ENCODE measurements at regions not wholly inside any gene's neighbourhood (a gene's known extent, or its start where the extent isn't known, plus 50 kb on each side); places are given as distances from the start of the nearest gene placed in this dataset.
"Not testable (repeated sequence)": the region's sequence is repeated elsewhere in the genome, so short reads cannot be mapped to it uniquely, and the experiment has no call there.

GRCh38 chr17:83190601-83191387 lies 111.4 kb downstream of the METRNL start:
- DNase-seq (ENCODE audit: low spot score) (peak; percentile 38), ATAC-seq (no peak)

DNA sequence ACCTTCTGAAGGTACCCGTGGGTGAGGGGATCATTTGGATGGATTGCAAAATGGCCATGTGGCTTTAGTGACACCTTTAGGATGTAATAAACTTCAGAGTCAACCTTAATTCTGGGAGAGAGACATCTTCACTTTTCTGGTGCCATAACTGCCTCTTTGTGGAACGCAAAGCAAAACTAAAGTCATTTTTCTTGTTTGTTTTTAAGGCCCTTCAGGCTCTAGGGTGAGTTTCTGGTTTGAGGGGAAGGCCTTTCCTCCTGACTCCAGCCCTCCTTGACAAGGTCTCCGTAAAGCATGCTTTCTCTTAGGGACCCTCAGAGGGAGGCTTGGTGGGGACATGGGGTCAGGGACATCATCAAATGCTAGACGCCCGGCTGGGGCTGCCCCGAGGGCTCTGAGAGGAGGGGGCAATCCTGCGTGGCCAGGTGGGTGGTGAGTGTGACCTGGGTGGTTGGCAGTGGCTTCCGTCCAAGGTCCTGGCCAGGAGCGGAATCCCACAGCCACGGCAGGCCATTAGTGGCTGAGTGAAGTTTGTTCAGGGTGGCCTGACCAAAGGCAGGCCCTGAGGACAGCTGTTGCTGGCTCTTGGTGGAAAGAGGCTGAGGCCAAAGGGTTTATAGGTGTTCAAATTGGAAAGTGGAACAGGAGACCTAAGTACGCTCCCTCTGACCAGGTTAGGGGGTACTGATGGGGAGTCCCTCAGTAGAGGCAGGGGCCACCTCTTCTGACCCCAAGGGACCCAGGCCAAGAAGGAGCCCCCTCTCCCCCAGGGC lies 112.2 kb downstream of the METRNL start:
- DNase-seq (ENCODE audit: low spot score) = peak; percentile 42
- no peak for ATAC-seq

DNA sequence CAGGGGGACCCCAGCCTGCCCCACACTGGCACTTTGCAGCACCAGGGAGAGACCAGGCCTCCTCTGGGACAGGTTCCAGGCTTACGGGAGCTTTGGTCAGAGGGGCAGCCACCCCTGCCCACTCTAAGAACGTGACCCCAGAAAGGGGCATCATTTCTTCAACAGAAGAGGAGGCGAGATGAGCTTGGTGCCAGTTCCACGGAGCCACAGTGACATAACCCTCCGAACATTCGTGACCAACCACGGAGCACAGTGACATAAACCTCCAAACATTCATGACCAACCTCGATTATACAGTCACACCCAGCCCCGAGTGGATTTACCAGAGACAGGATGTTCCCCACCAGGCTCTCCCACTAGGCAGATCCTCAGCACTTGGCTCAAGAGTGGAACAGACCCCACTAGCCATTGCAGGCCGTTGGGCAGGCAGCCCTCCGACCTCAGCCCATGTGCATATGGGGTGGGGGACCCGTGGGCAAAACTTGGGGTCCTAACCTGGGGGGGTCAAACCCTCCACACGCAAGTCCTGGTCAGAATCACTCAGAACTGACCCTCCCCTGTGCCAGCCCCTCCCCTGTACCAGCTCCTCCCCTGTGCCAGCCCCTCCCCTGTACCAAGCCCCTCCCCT lies 112.9 kb downstream of the METRNL start:
- ATAC-seq = no peak
- DNase-seq (ENCODE audit: low spot score) = peak; percentile 40

DNA sequence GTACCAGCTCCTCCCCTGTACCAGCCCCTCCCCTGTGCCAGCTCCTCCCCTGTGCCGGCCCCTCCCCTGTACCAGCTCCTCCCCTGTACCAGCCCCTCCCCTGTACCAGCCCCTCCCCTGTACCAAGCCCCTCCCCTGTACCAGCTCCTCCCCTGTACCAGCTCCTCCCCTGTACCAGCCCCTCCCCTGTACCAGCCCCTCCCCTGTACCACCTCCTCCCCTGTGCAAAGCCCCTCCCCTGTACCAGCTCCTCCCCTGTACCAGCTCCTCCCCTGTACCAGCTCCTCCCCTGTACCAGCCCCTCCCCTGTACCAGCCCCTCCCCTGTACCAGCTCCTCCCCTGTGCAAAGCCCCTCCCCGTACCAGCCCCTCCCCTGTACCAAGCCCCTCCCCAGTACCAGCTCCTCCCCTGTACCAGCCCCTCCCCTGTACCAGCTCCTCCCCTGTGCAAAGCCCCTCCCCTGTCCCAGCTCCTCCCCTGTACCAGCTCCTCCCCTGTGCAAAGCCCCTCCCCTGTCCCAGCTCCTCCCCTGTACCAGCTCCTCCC lies 113.5 kb downstream of the METRNL start:
- peak; percentile 22 for DNase-seq (ENCODE audit: low spot score)
- not testable (repeated sequence) for ATAC-seq

DNA sequence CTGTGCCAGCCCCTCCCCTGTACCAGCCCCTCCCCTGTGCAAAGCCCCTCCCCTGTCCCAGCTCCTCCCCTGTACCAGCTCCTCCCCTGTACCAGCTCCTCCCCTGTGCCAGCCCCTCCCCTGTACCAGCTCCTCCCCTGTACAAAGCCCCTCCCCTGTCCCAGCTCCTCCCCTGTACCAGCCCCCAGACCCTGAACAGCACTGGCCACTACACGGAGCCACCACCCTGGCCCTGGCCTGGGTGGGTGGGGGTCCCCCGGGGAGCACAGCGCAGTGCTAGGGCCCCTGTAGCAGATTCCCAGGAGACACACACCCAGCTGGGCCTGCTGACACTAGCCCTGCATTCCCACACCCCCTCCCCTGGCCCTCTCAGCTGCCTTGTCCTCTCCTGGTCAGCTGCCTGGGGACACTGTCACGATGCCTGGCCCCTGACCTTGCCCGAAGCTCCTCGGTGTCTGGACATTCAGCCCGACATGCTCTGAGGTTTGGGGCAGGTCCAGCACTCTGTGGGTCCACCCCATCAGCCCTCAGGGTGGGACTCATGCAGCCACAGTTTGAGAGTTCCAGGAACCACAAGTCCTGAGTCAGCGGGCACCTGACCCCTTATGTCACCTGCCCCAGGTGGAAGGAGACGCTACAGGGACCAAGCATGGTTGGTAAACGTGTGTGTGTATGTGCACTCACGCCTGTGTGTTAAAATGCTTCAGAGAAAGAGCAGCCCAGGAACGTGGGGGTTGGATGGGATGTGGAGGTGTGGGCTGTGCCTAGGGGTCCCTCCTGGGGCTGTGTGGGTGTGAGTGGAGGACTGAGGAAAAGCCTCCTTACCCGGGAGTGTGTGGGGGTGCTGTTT lies 114.2 kb downstream of the METRNL start:
- no peak for ATAC-seq
- DNase-seq (ENCODE audit: low spot score) = no peak

- no peak for DNase-seq (ENCODE audit: low spot score)
- no peak for ATAC-seq
Observed at GRCh38 chr17:83194186-83194561, 114.8 kb downstream of the METRNL start.

GRCh38 chr17:83194761-83195329 lies 115.4 kb downstream of the METRNL start:
- ATAC-seq = no peak
- no peak for DNase-seq (ENCODE audit: low spot score)

GRCh38 chr17:83195330-83196023 lies 116.1 kb downstream of the METRNL start:
- peak; percentile 77 for ATAC-seq
- no peak for DNase-seq (ENCODE audit: low spot score)

GRCh38 chr17:83196024-83196365 lies 116.6 kb downstream of the METRNL start:
- no peak for ATAC-seq
- no peak for DNase-seq (ENCODE audit: low spot score)

- ATAC-seq (no peak), DNase-seq (ENCODE audit: low spot score) (no peak)
Observed at GRCh38 chr17:83196366-83196765, 117.0 kb downstream of the METRNL start.

DNA sequence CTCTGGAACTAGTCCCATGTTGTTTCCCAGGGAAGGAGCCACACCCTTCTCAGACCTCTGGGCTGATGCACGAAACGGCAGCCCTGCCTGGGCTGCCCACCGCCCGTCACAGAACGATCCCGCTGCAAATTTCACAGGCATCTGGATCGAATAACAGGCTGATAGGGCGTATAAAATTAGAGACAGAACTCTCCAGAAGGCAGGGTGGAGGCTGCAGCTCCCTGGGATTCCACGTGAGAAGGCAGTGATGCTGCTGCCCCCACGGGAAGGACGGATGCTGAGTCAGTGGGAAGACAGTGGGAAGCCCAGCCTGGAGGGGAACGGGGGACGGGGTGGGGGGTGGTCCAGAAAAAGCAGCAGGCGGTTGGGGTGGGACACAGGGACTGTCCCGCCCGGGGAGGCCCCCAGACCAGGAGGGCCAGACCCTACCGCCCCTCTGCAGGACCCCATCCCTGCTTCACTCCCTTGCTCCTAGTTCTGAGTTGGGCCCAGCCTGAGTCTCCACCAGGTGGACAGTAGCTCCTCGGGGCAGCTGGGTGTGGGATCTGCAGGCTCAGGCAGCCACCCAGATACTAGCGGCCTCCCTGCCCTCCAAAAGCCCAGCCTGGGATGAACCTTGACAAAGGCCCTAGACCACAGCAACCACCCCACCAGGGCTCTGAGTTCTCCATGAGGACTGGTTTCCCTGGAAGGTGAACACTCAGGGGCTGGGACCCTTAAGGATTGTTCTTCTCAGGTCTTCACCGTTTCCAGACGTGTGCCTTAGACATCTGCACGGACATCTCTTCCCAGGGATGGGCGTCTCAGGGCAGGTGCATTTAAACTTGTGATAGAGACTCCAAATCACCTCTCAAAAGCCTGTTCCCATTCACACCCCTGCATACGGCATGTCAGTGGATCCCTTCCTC lies 117.8 kb downstream of the METRNL start:
- no peak for ATAC-seq
- DNase-seq (ENCODE audit: low spot score) = no peak

- DNase-seq (ENCODE audit: low spot score) (no peak), ATAC-seq (no peak)
Observed at GRCh38 chr17:83198366-83199341, 119.2 kb downstream of the METRNL start.

DNA sequence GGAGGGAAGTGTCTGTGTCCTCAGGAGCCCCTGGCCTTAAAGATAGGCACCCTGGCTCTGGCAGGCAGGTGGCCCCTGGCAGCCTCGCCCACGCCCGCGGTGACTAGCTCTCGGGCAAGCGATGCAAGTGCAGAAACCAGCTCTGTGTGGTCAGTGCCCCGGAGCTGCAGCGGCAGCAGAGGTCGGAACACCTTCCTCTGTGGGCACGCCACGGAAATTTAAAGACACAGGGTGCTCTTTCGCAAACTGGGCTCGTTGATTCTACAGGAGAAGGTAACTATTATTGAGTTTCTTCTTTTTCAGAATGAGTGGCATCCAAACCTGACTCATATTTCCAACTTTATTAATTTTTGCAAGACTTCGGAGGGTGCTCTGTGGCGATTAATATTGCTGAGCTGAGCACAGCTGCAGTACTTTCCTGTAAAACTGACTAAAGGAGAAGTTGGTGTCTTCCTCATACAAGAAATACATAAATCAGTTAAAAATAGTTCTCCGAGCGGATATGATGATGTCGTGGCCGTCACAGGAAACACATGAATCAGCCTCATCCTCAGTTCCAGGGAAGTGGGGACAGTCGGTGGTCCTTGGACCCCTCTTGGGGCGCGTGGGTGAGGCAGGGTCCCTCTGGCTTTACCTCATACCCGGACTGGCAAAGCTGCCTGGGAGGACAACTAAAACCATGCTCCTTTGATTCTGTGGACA lies 120.2 kb downstream of the METRNL start:
- ATAC-seq (peak; percentile 9), DNase-seq (ENCODE audit: low spot score) (no peak)

DNA sequence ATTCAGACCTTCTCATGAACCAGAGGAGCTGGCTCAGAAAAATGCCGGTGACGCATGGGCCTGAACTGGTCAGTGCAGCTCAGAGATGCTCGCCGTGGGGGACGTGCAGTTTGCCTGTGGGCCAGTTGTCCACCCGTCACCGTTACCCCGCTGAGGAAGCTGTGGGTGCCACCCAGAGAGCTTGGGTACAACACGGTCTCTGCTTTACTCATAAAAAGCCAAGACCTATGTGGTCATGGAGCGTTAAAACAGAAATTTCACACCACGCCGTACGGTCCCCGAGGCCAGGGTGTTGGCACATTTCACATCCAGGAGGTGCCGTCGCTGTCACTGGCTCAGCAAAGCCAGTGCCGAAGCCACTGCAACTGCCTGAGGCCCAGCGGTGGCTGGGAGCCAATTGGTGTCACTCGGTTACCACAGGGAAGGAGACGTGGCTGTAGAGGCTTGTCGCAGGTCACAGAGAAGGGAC lies 120.9 kb downstream of the METRNL start:
- ATAC-seq = peak; percentile 27
- no peak for DNase-seq (ENCODE audit: low spot score)

GRCh38 chr17:83200751-83201150 lies 121.3 kb downstream of the METRNL start:
- no peak for ATAC-seq
- peak; percentile 44 for DNase-seq (ENCODE audit: low spot score)

DNA sequence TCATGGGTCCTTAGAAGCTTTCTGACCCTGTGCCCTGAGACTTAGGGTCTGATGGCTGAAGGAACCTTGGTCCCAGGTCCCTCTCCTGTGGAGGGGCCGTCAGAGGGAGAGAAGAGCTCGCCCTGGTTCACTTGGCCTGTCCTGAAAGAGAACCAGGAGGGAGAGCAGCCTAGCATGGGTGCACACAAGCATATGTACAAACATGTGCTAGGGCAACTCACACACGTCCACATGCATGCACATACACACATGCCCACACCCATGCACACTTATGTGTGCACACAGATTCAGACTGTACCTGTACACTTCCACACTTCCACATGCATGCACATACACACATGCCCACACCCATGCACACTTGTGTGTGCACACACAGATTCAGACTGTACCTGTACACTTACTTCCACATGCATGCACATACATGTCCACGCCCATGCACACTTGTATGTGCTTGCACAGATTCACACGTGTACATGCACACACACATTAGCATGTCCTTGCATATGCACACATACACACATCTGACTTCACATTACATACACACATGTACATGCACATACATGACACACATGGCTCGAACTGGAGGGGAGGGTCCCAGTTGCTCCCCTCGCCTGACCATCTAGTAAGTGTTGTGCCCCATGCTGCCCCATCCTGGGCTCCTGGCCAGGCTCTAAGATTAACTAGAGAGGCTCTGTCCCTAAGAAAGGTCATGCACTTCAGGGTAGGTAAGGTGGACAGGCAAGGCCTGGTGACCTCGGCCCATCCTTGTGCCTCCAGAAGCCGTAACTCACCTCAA lies 122.0 kb downstream of the METRNL start:
- no peak for ATAC-seq
- DNase-seq (ENCODE audit: low spot score) = peak; percentile 33
